H9 (cell line): ENCODE measurements at regions not wholly inside any gene's neighbourhood (a gene's known extent, or its start where the extent isn't known, plus 50 kb on each side); places are given as distances from the start of the nearest gene placed in this dataset.

Experiments
- DNase-seq: peaks from one replicate; pipeline ENCODE4 v3.0.0-alpha.2; 2017
- H2AFZ ChIP-seq: one replicate; pipeline ENCODE4 v1.6.1; 2013; ENCODE audit warnings: mild to moderate bottlenecking, low read length, control low read depth, moderate library complexity
- H2AK5ac ChIP-seq: 2 replicates; pipeline ENCODE4 v1.6.1; 2013; ENCODE audit warnings: low read length, control low read depth, mixed read lengths; ENCODE audit not compliant: insufficient read length
- H2BK120ac ChIP-seq: one replicate; pipeline ENCODE4 v1.6.1; 2013; ENCODE audit warnings: low read depth, mild to moderate bottlenecking, low read length, control low read depth, inconsistent platforms; ENCODE audit not compliant: poor library complexity, severe bottlenecking
- H2BK12ac ChIP-seq: 2 replicates; pipeline ENCODE4 v1.6.1; 2013; ENCODE audit warnings: low read length, control low read depth, mixed read lengths, low read depth; ENCODE audit not compliant: insufficient read length
- H2BK15ac ChIP-seq: 2 replicates; pipeline ENCODE4 v1.6.1; 2013; ENCODE audit warnings: low read depth, low read length, control low read depth
- H2BK20ac ChIP-seq: one replicate; pipeline ENCODE4 v1.6.1; 2013; ENCODE audit warnings: low read depth, mild to moderate bottlenecking, low read length, control low read depth, inconsistent platforms; ENCODE audit not compliant: poor library complexity, severe bottlenecking
- H2BK5ac ChIP-seq: 2 replicates; pipeline ENCODE4 v1.6.1; 2013; ENCODE audit warnings: low read length, control low read depth, mixed read lengths; ENCODE audit not compliant: insufficient read length
- H3K14ac ChIP-seq: 2 replicates; pipeline ENCODE4 v1.6.1; 2013; ENCODE audit warnings: low read length, control low read depth; ENCODE audit not compliant: insufficient read depth
- H3K18ac ChIP-seq: 2 replicates; pipeline ENCODE4 v1.6.1; 2013; ENCODE audit warnings: low read depth, mild to moderate bottlenecking, mixed read lengths, low read length, control low read depth; ENCODE audit not compliant: insufficient read length
- H3K23ac ChIP-seq: 2 replicates; pipeline ENCODE4 v1.6.1; 2013; ENCODE audit warnings: low read length, control low read depth, mixed read lengths, low read depth; ENCODE audit not compliant: insufficient read length
- H3K23me2 ChIP-seq: 2 replicates; pipeline ENCODE4 v1.6.1; 2013; ENCODE audit warnings: low read depth, mild to moderate bottlenecking, mixed read lengths, low read length, control low read depth; ENCODE audit not compliant: insufficient read length, poor library complexity, severe bottlenecking
- H3K27ac ChIP-seq: 2 replicates; pipeline ENCODE4 v1.5.1; 2013; ENCODE audit warnings: low read length, control low read depth, mixed read lengths, low read depth; ENCODE audit not compliant: insufficient read length
- H3K27me3 ChIP-seq: 2 replicates; pipeline ENCODE4 v1.6.1; 2013; ENCODE audit warnings: low read length, control low read depth, inconsistent platforms; ENCODE audit not compliant: insufficient read depth
- H3K4ac ChIP-seq: 2 replicates; pipeline ENCODE4 v1.6.1; 2013; ENCODE audit warnings: low read depth, mild to moderate bottlenecking, control low read depth, inconsistent platforms, low read length, moderate library complexity
- H3K4me1 ChIP-seq: 2 replicates; pipeline ENCODE4 v1.6.1; 2013; ENCODE audit warnings: low read length, control low read depth, inconsistent platforms; ENCODE audit not compliant: insufficient read depth
- H3K4me2 ChIP-seq: 2 replicates; pipeline ENCODE4 v1.6.1; 2013; ENCODE audit warnings: low read length, control low read depth, mixed read lengths; ENCODE audit not compliant: insufficient read length, insufficient read depth
- H3K56ac ChIP-seq: 2 replicates; pipeline ENCODE4 v1.6.1; 2013; ENCODE audit warnings: low read depth, mild to moderate bottlenecking, mixed read lengths, low read length, control low read depth; ENCODE audit not compliant: insufficient read length
- H3K79me1 ChIP-seq: 2 replicates; pipeline ENCODE4 v1.6.1; 2013; ENCODE audit warnings: low read depth, mild to moderate bottlenecking, moderate library complexity, low read length, control low read depth, inconsistent platforms; ENCODE audit not compliant: insufficient read depth, poor library complexity, severe bottlenecking
- H3K79me2 ChIP-seq: 2 replicates; pipeline ENCODE4 v1.6.1; 2013; ENCODE audit warnings: low read length, control low read depth, inconsistent platforms; ENCODE audit not compliant: insufficient read depth
- H3K9ac ChIP-seq: 2 replicates; pipeline ENCODE4 v1.6.1; 2013; ENCODE audit warnings: low read length, control low read depth, mixed read lengths; ENCODE audit not compliant: insufficient read length; ENCODE audit errors: extremely low read depth
- H3K9me3 ChIP-seq: one replicate; pipeline ENCODE4 v1.6.1; 2013; ENCODE audit warnings: low read depth, low read length, inconsistent platforms; ENCODE audit not compliant: control insufficient read depth
- H3T11ph ChIP-seq: one replicate; pipeline ENCODE4 v1.6.1; 2013; ENCODE audit warnings: mild to moderate bottlenecking, low read length, control low read depth, inconsistent platforms
- H4K20me1 ChIP-seq: one replicate; pipeline ENCODE4 v1.6.1; 2013; ENCODE audit not compliant: control insufficient read depth, insufficient read length, insufficient read depth
- H4K5ac ChIP-seq: 2 replicates; pipeline ENCODE4 v1.6.1; 2013; ENCODE audit warnings: low read depth, mild to moderate bottlenecking, mixed read lengths, low read length, control low read depth; ENCODE audit not compliant: insufficient read length
- H4K8ac ChIP-seq: replicated peaks from 2 replicates; pipeline ENCODE4 v1.6.1; 2013; ENCODE audit warnings: low read length, control low read depth, mixed read lengths, low read depth; ENCODE audit not compliant: insufficient read length
- H4K91ac ChIP-seq: 2 replicates; pipeline ENCODE4 v1.6.1; 2013; ENCODE audit warnings: low read depth, mild to moderate bottlenecking, moderate library complexity, mixed read lengths, low read length, control low read depth; ENCODE audit not compliant: insufficient read length
- H3K27ac Mint-ChIP-seq, 3 experiments: 2 replicates in 2 of 3; 3 replicates in 1 of 3; pipeline ENCODE4 v1.8.0; 2020 to 2021; ENCODE audit warnings: mixed read lengths in 3 of 3, mild to moderate bottlenecking in 1 of 3, moderate library complexity in 1 of 3
- H3K27me3 Mint-ChIP-seq: 2 replicates; pipeline ENCODE4 v1.8.0; 2021; ENCODE audit warnings: low read depth, mild to moderate bottlenecking, moderate library complexity, mixed read lengths
- H3K36me3 Mint-ChIP-seq, 3 experiments: 2 replicates in 2 of 3; 3 replicates in 1 of 3; pipeline ENCODE4 v1.8.0; 2020 to 2021; ENCODE audit warnings: low read depth in 3 of 3, mixed read lengths in 3 of 3; ENCODE audit not compliant: insufficient read depth in 1 of 3
- H3K4me1 Mint-ChIP-seq, 2 experiments: 2 replicates each; pipeline ENCODE4 v1.8.0; 2020; ENCODE audit warnings: mixed read lengths in 2 of 2
- H3K4me3 Mint-ChIP-seq, 2 experiments: 2 replicates in 1 of 2; 3 replicates in 1 of 2; pipeline ENCODE4 v1.8.0; 2020 to 2021; ENCODE audit warnings: mild to moderate bottlenecking in 2 of 2, mixed read lengths in 2 of 2, moderate library complexity in 1 of 2
- H3K9me3 Mint-ChIP-seq, 2 experiments: 2 replicates in 1 of 2; 3 replicates in 1 of 2; pipeline ENCODE4 v1.8.0; 2020; ENCODE audit warnings: mild to moderate bottlenecking in 2 of 2, mixed read lengths in 2 of 2, moderate library complexity in 1 of 2
- WGBS: extraction: QIAGEN DNeasy Blood & Tissue Kit; methylation state at CpG from one replicate; pipeline ENCODE4 v1.1.7; 2013; ENCODE audit warnings: missing lambda C conversion rate, low lambda C conversion rate, mixed read lengths; ENCODE audit not compliant: insufficient read length; ENCODE audit errors: extremely low coverage; 5-methylcytosine and 5-hydroxymethylcytosine counted together
- TF ChIP-seq, protein P1 (sequence below): fragments of 200-600 bp; sonication (generic); conservative IDR thresholded peaks from 3 replicates; pipeline ENCODE4 v1.8.0; 2021; ENCODE audit warnings: antibody characterized with exemption, mild to moderate bottlenecking

GRCh38 chr6:786946-787763, 94.2 kb upstream of the EXOC2 start:
- H3K4me1 Mint-ChIP-seq = peaks cover 0 to 3% of the 10 kb centered on the region in 2 experiments; a peak in 1 of 4 replicates
- Histone ChIP-seq H2BK20ac (no peak overlapping the region), H2BK5ac (no peak overlapping the region), H4K91ac (no peak overlapping the region), H3K4me2 (no peak overlapping the region), H3K4ac (no peak overlapping the region), H3K23me2 (no peaks in the 10 kb centered on the region), H3K27me3 (no peaks in the 10 kb centered on the region), H3K56ac (no peak overlapping the region), H2BK120ac (no peak overlapping the region), H3K14ac (no peak overlapping the region), H3K27ac (no peak overlapping the region), H3K23ac (no peak overlapping the region), H3K18ac (no peak overlapping the region), H2AFZ (no peak overlapping the region), H4K5ac (no peak overlapping the region), H3K9me3 (no peaks in the 10 kb centered on the region), H3K4me1 (peaks cover 3% of the 10 kb centered on the region; the same call in 1 of the 2 replicates), H2BK12ac (no peak overlapping the region), H4K20me1 (no peaks in the 10 kb centered on the region), H3K79me2 (no peaks in the 10 kb centered on the region), H4K8ac (no peak overlapping the region), H3K9ac (no peak overlapping the region), H3T11ph (no peak overlapping the region), H3K79me1 (no peaks in the 10 kb centered on the region), H2AK5ac (no peak overlapping the region), H2BK15ac (no peak overlapping the region)
- H3K9me3 Mint-ChIP-seq = peaks cover 2% of the 10 kb centered on the region in 2 experiments; a peak in 3 of 5 replicates
- WGBS = no CpG with 5 or more reads among the region's 12 CpGs
- TF ChIP-seq, protein P1, sequence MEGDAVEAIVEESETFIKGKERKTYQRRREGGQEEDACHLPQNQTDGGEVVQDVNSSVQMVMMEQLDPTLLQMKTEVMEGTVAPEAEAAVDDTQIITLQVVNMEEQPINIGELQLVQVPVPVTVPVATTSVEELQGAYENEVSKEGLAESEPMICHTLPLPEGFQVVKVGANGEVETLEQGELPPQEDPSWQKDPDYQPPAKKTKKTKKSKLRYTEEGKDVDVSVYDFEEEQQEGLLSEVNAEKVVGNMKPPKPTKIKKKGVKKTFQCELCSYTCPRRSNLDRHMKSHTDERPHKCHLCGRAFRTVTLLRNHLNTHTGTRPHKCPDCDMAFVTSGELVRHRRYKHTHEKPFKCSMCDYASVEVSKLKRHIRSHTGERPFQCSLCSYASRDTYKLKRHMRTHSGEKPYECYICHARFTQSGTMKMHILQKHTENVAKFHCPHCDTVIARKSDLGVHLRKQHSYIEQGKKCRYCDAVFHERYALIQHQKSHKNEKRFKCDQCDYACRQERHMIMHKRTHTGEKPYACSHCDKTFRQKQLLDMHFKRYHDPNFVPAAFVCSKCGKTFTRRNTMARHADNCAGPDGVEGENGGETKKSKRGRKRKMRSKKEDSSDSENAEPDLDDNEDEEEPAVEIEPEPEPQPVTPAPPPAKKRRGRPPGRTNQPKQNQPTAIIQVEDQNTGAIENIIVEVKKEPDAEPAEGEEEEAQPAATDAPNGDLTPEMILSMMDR = peak; percentile 81
- H3K27me3 Mint-ChIP-seq = no peaks in the 10 kb centered on the region; the same call in 1 of the 2 replicates
- peaks cover 0 to 5% (median 2%) of the 10 kb centered on the region in 3 experiments; a peak in 2 of 7 replicates for H3K36me3 Mint-ChIP-seq
- no peak overlapping the region for H3K27ac Mint-ChIP-seq
- no peak overlapping the region for H3K4me3 Mint-ChIP-seq
- no peak for DNase-seq
